ENCODE measurements at regions not wholly inside any gene's neighbourhood (a gene's known extent, or its start where the extent isn't known, plus 50 kb on each side); places are given as distances from the start of the nearest gene placed in this dataset.

DNA sequence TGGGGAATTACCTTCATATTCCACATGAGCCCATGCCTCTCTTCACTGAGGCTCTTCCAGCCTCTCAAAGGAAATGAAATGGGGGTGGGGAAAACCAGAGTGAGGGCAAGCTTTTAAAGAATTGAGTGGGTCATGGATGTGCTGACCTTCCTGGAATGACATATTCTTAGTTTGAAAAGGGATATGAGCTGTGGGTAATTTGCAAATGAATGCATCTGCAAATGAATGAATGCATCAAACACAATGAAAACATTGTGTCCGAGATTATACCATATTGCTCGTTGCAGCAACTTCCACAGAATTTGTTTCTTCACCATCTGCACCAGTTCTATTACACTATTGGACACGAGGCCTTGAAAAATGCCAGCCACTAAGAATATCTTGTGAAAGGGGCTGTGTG lies 198.6 kb upstream of the CDH6 start:
- CTCF ChIA-PET: interaction anchor here (1.3 kb wide), 1 partner anchor 12 kb away, joined by 4 read pairs; no protein-coding TSS in a partner anchor
- TF ChIP-seq, protein P1, sequence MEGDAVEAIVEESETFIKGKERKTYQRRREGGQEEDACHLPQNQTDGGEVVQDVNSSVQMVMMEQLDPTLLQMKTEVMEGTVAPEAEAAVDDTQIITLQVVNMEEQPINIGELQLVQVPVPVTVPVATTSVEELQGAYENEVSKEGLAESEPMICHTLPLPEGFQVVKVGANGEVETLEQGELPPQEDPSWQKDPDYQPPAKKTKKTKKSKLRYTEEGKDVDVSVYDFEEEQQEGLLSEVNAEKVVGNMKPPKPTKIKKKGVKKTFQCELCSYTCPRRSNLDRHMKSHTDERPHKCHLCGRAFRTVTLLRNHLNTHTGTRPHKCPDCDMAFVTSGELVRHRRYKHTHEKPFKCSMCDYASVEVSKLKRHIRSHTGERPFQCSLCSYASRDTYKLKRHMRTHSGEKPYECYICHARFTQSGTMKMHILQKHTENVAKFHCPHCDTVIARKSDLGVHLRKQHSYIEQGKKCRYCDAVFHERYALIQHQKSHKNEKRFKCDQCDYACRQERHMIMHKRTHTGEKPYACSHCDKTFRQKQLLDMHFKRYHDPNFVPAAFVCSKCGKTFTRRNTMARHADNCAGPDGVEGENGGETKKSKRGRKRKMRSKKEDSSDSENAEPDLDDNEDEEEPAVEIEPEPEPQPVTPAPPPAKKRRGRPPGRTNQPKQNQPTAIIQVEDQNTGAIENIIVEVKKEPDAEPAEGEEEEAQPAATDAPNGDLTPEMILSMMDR (IDR thresholded peaks at IDR 0.05; ENCODE audit: control extremely low read depth, extremely low read depth, low read depth, missing control alignments): no peak
- no peak for DNase-seq (ENCODE audit: extremely low spot score)
- POLR2A ChIA-PET: no interaction called here

GRCh38 chr5:30994176-30994575 lies 199.3 kb upstream of the CDH6 start:
- CTCF ChIA-PET: interaction anchor here (1.3 kb wide), 1 partner anchor 13 kb away, joined by 4 read pairs; no protein-coding TSS in a partner anchor
- DNase-seq (ENCODE audit: extremely low spot score): no peak
- POLR2A ChIA-PET: no interaction called here
- TF ChIP-seq, protein P1 (IDR thresholded peaks at IDR 0.05; ENCODE audit: control extremely low read depth, extremely low read depth, low read depth, missing control alignments): no peak

- TF ChIP-seq, protein P1 (IDR thresholded peaks at IDR 0.05; ENCODE audit: control extremely low read depth, extremely low read depth, low read depth, missing control alignments): no peak
- DNase-seq (ENCODE audit: extremely low spot score): no peak
- ChIA-PET CTCF (no interaction called here), POLR2A (no interaction called here)
These were observed 202.0 kb upstream of the CDH6 start for GRCh38 chr5:30991462-30991861.

DNA sequence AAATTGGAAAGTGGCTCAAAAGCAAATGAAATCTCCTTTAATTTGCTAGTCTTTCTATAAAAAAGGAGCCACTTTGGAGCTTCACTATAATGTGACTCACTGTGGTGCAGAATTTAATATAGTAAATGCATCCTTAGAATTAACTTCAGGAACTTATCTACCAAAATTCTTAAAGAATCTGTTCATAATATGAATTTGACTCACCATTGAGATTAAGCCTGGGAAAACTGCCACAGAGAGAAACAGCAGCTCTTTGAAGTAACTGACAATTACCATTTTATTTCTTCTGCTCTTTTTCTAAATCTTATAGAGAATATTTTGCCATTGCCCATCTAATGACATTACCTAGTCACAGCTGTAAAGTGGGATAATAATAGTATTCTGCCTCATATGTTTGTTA lies 211.9 kb upstream of the CDH6 start:
- TF ChIP-seq, protein P1 (IDR thresholded peaks at IDR 0.05; ENCODE audit: control extremely low read depth, extremely low read depth, low read depth, missing control alignments): no peak
- POLR2A ChIA-PET: no interaction called here
- CTCF ChIA-PET: interaction anchor here (1.2 to 1.7 kb wide), 2 partner anchors 10 to 13 kb away, joined by 4 to 6 read pairs; no protein-coding TSS in a partner anchor
- no peak for DNase-seq (ENCODE audit: extremely low spot score)

GRCh38 chr5:30968971-30969370 lies 224.5 kb upstream of the CDH6 start:
- no peak for DNase-seq (ENCODE audit: extremely low spot score)
- TF ChIP-seq, protein P1 (IDR thresholded peaks at IDR 0.05; ENCODE audit: control extremely low read depth, extremely low read depth, low read depth, missing control alignments): no peak
- ChIA-PET CTCF (interaction anchor here (1.7 kb wide), 1 partner anchor 12 kb away, joined by 4 read pairs; no protein-coding TSS in a partner anchor), POLR2A (no interaction called here)

DNA sequence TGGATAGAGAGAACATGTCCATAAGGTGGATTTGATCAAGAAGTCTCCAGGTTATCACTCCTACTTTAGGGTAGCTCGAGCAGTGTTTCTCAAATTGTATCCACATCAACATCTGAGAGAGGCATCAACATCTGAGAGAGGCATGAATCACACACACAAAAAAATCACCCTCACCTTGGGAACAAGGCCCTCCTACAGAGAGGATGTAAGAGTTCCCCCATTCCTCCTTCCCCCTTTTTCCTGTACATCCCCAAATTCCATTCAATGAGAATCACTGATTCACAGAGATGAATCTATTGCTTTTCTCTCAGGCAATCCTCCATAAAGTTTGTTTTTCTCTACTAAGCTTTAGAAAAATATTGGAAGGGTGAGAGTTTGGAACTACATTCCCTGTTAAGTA lies 233.4 kb upstream of the CDH6 start:
- TF ChIP-seq, protein P1 (IDR thresholded peaks at IDR 0.05; ENCODE audit: control extremely low read depth, extremely low read depth, low read depth, missing control alignments): no peak
- no peak for DNase-seq (ENCODE audit: extremely low spot score)
- ChIA-PET POLR2A (no interaction called here), CTCF (interaction anchor here (0.9 kb wide), 1 partner anchor 12 kb away, joined by 3 read pairs; no protein-coding TSS in a partner anchor)

DNA sequence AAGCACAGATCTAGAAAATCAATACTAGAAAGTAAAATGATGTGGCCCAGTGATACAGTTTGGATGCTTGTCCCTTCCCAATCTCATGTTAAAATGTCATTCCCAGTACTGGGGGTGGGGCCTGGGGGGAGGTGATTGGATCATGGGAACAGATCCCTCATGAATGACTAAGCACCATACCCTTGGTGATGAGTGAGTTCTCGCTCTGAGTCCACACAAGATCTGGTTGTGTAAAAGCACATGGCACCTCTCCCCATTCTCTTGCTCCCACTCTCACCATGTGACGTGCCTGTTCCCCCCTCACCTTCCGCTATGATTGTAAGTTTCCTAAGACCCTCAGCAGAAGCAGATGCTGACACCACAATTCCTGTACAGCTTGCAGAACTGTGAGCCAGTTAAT lies 234.2 kb upstream of the CDH6 start:
- TF ChIP-seq, protein P1 (IDR thresholded peaks at IDR 0.05; ENCODE audit: control extremely low read depth, extremely low read depth, low read depth, missing control alignments): no peak
- POLR2A ChIA-PET: no interaction called here
- DNase-seq (ENCODE audit: extremely low spot score): no peak
- CTCF ChIA-PET: no interaction called here

All from GM10248 (cell line).